ENCODE measurements at regions not wholly inside any gene's neighbourhood (a gene's known extent, or its start where the extent isn't known, plus 50 kb on each side); places are given as distances from the start of the nearest gene placed in this dataset.

DNA sequence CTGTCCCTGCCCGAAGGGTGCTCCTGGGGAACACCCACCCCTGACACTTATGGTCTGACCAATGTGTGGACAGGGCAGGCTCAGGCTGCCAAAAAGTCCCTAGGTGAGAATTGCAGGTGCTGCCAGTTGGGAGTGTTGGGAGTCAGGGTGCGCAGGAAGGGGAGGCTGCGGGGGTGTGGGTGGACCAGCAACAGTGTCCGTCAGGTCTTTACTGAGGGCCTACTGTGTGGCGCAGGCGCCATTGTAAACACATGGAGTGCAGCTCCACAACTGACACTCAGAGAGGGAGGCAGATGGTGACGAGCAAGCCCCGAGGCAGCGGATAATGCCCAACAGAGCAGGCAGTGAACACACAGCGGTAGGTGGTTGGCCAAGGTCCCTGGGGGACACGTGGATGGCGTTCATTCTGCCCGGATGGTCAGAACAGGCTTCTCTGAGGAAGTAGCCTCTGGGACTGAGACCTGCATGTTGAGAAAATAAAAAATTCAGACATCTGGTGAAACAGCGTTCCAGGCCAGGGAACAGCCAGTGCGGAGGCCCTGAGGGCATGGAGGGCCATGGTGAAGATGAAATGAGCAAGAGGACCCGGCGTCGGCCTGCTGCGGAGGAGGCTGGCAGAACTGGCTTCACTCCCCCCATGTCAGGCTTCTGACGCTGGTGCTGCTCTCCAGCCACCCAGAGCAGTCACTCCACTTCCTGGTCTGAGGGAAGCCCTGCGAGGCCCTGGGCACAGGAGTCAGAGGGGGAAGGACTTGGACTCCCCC is 136.2 kb upstream of the ZBTB40 start:
- no peak for DNase-seq (ENCODE audit: low spot score)

DNA sequence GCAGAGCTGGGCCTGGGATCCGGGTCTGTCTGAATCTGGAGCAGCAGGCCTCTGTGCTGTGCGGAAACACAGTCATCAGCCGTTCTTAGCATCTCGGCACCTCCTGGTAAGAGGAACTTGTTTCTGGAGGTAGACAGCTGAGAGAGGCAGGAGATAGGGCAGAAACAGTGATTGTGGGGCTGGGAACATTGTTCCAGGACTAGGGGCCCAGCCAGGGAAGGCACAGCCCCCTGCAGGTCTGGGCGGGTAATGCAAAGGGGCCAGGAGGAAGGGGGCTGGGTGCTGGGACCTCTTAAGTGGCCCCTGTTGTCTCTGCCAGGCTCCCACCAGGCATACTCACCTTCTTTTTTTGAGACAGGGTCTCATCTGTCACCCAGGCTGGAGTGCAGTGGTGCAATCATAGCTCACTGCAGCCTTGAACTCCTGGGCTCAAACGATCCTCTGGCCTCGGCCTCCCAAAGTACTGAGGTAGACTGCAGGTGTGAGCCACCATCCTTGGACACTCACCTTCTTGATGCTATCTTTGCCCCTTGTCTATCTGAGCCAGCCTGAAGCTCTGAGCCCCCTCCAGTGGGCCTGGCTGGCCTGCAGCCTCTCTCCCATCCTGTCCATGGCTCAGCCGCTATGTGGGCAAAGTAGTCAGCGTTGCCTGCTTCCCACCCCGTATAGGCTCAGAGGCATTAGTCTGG is 134.3 kb upstream of the ZBTB40 start:
- DNase-seq (ENCODE audit: low spot score) = no peak

DNA sequence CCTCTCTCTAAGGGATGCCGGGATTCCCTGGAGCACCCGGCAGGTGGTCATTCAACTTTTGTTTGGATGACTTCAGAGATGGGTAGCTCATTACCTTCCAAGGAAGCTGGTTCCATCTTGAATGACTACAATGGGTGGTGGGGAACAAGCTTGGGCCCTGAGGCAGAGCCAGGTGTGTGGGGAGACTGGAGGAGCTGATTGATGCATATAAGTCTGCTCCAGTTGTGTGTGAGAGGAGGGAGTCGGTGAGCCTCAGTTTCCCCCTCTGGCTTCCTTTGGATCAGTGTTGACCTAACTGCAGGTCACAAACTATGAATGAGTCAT is 133.8 kb upstream of the ZBTB40 start:
- DNase-seq (ENCODE audit: low spot score) = no peak

DNA sequence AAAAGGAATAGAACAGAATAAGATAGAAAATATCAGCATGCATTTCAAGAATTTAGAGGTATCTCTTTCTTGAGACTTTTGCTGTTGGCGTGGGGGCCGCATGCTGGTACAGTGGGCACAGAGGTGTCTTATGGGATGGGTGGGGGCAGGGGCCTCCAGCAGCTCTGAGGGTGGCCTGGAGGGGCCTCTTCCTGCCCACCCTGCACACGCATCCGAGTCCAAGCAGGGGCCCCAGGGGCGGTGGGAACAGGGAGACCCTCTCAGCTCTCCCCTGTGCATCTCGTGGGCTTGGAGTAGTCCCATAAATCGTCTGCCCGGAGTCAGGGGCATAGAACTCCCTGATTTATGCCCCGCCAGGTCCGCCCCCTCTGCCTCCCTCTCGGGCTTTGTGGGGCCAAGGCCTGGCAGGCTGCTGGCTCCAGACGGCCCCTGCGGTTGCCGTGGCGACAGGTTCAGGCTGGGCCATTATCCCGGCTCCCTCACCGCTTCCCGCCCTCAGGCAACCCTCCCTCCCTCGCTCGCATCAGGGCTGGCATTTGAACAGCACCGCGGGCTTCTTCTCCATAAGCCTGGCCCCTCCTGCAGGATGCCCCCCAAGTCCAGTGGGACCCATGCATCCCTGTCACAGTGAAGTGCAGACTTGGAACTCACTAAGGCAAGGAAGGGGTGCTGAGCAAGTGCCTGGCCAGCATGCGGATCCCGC is 133.2 kb upstream of the ZBTB40 start:
- no peak for DNase-seq (ENCODE audit: low spot score)

DNA sequence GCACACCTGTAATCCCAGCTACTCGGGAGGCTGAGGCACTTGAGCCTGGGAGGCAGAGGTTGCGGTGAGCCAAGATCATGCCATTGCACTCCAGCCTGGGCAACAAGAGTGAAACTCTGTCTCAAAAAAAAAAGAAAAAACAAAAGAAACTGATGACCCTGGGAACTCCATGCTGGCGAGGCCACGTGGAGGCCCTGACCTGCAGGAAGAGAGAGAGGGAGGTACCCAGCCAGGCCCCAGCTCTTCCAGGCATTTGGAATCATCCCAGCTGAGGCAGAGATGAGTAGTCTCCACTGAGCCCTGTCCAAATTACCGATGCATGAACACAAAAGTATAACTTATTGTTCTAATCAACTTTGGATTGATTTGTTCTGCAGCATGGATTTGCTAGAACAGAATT is 132.0 kb upstream of the ZBTB40 start:
- no peak for DNase-seq (ENCODE audit: low spot score)

DNA sequence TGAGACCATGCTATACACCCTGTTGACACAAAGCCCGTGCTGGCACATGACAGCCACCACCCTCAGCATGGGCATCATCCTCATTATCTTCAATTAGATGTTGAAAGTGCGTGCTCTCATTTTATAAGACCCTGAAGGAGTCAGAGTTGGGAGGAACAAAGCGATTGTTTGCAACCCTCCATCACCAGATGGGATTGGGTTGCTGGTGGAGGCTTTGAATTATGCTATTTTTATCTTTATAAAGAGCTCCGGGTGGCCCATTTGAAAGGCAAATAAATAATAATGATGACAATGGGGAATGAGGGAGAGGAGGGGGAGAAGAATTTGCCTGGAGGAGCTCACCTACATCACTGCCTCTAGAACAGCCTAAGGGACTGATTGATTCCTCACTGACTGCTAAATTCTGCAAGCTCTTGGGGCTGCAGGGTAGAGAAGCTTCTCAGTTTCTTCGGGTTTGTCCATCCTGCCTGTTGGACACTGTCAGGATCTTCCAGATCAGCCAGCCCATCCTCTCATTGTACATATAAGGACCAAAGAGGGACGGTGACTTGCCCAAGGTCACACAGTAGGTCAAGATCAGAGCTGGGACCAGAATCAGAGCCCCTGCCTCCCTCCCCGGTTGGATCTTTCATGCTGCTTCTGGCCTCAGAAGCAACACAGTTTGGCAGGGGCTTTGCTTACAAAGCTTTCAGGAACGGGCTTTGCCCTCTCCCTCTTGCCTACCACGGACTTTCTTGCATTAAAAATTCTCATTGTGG is 130.9 kb upstream of the ZBTB40 start:
- DNase-seq (ENCODE audit: low spot score) = no peak

DNA sequence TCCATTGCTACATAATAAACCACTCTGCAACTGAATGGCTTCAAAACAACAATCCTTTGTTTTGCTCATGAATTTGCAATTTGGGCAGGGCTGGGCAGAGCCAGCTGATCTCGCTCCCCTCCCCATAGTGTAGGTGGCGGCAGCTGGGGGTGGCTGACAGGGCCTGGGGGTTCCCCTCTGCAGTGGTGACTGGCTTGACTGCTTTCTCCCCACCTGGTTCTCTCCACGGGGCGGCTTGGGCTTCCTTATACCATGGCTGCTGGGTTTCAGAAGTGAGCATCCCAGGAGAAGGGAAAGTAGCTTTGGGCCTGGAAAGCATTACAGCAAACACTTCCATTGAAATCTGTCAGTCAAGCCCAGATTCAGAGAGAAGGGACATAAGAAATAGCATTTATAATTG is 129.7 kb upstream of the ZBTB40 start:
- DNase-seq (ENCODE audit: low spot score) = no peak

DNA sequence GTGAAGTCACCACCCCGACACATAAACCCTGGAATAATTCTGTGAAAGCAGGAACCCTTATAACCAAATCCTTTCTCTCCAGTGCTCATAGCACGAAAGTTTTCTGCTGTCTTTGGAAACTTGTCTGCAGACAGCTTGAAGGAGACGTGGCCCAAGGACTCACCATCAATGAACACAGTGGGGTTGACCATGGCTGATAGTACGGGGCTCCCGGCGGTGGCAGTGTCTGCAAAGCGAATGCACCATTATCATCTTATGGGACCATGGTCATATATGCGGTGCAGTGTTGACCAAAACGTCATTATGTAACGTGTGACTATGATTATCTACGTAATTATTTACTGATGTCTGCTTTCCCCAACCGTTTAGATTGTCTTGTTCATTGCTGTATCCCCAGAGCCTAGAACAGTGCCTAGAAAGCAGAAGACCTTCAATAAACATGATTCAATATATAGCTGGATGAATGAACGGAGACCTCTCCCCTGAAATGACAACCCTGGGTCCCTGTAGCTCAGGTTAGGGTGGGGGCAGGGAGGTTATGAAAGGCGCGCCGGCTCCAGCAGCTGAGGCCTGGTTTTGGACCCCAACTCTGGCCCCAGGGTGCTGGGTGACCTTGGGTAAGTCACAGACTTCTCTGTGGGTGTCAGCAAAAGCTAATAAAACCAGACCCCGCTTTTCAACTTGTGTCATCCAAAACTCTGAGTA is 128.4 kb upstream of the ZBTB40 start:
- DNase-seq (ENCODE audit: low spot score) = no peak

DNA sequence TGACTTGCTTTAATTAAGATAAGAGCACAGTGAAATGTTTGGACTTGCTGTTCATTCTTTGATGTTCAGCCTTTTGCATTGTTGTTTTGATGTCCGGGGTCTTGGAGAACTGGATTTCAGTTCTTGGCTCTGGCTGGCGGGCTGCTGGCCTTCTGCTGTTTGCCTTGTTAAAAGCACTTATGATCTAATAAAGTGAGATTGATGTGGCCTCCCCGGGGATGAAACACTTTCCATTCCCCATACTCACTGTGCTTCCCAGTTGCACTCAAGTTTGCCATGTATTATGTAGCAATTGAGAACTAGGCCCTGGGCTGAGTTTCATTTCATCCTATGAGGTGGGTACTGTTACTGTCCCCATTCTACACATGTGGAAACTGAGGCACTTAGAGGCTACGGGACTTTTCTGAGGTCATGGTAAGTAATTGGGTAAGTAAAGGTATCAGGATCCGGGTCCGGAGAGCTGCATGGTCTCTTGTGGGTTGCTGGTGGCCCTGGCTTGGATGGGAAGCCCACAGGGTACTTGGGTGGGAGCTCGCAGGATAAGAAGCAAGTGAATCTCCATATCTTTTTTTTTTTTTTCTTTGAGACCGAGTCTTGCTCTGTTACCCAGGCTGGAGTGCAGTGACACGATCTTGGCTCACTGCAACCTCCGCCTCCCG is 127.7 kb upstream of the ZBTB40 start:
- no peak for DNase-seq (ENCODE audit: low spot score)

DNA sequence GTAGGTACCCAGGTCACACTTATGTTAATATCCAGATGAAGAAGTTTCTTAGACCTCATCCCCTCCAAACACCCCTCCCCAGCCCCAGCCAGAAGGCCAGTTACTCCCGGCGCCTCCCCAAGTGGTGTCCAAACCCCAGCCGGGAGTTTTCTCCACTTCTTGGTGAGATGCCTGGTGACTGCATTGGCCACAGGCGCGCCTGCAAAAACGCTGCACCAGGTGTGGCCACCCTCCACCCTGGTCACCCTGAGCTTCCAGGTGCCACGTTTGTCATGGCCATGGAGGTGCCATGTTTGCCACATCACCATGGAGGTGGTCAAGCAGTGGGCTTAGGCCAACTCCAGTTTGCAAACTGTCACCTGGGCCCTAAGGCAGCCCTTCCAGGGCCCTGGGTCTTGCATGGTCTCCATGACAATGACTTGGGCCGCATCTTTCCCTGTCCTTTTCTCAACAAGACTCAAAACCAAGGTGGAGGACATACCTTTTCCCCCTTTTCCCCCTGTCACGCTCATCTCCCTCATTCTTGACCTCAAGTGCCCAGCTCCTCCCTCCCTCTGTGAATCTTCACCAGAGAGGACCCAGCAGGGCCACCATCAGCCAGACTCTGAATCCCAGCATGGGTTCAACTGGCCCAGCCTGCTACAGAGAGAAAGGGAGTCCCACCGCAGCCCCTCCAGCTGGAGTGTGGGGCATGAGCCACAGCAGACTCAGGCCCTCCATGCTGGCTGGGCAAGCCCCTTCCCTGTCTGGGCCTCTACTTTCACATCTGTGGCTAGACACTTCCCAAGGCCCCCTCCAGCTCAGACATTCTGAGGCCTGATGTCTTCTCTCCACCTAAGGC is 125.9 kb upstream of the ZBTB40 start:
- DNase-seq (ENCODE audit: low spot score) = no peak

DNA sequence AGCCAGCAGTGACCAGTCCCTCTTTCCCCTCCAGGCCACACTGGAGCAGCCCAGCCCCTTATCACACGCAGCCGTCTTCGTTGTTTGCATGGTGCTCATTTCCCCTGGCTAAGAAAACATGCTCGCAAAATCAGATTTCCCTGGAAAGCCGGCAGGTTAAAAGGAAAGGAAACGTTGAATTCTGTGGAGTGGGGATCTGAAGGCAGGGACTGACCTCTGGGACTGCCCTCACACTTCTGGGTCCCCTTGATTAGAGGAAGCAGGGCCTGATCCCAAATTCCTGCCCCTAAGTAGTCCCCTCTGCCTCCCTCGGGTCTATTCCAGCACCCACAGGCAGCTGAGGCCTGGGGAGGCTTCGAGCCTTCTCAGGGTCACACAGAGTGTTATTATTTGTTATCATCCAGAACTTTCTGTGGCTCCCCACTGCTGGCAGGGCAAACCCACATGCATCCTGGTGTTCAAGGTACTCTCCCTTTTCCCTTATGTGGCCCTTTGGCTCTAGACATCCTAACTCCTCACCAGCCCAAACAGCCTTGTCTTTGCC is 125.2 kb upstream of the ZBTB40 start:
- DNase-seq (ENCODE audit: low spot score) = no peak

DNA sequence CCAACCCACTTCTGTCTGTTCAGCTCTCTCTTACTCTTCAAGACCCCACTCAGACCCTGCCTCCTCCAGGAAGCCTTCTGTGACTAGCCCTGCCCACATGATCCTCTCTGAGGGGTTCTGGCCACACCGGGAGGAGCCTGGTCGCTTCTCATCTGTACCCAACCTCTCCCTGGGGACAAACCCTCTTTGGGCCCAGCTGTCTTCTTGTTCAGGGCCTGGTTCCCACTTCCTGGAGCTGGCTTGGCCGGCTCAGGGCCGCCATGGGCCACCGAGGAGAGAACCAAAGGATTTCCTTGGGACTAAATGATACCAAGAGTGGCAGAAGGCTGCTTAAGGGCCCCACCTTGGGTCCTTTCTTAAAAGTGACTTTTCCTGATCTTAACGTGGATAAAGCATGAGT is 124.7 kb upstream of the ZBTB40 start:
- DNase-seq (ENCODE audit: low spot score) = no peak

DNA sequence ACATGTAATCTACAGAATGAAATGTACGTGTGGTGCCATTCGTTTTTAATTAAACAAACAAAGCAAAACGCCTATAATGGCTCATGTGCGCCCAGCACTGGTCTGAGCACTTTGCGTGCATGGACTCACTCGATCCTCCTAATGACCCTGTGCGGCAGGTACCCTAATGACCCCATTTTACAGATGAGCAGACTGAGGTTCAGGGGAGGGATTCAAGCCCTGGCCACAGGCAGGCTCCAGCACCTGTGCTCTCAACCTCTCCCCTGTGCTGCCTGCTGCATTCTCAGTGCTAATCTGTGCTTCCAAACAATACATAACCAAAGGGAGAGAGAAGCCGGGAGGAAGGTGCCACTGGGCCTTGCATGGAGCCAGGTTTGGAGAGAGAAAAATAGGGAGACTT is 124.2 kb upstream of the ZBTB40 start:
- no peak for DNase-seq (ENCODE audit: low spot score)

DNA sequence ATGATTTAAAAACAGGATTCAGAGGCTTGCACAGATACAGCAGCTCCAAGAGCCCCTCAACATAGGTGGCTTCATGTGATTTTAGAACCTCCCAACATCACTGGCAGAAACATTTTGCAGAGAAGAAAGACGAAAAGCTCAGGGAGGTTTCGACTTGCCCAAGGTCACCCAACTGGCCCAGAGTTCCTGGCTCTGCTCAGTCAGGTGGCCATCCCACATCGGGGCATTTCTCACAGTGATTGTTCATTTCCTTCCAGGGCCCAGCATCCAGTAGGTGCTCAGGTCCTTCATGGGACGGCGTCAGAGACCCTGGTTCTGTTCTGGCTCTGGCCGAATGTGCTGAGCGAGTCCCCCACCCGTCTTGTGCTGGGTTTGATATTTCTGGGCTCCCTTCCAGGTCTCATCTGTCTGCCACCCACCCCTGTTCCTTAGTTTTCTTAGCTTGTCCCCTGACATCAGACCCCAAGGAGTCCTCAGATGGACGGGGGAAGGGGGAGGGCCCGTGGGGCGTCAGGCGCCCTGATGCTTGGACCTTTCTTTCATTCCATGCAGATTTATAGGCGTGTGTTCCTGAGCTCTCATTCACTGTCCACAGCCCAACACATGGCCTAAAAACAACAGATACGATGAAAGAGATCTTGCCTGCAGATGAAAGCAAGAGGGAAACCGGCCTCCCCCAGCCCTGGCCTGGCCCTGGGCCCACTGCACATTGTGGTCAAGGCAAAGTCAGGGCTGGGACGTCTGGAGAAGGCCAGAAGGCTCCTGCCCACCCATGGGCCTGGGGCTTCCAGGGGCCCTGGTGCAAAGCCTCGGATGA is 123.1 kb upstream of the ZBTB40 start:
- no peak for DNase-seq (ENCODE audit: low spot score)

DNA sequence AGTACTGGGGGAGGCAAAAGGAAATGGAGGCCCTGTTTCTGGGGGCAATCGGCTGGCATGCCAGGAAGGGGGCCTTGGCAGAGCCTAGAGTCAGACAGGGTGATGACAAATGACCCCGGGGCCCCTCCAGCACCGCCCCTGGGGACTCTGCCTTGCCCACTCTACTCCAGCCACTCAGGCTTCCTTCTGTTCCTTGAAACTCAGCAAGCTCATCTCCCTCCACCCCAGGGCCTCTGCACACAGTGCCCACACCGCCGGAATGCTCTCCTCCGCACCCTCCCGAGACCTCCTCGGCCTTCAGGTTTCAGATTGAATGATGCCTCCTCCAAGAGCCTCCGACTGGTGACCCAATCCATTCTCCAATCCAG is 122.5 kb upstream of the ZBTB40 start:
- no peak for DNase-seq (ENCODE audit: low spot score)

DNA sequence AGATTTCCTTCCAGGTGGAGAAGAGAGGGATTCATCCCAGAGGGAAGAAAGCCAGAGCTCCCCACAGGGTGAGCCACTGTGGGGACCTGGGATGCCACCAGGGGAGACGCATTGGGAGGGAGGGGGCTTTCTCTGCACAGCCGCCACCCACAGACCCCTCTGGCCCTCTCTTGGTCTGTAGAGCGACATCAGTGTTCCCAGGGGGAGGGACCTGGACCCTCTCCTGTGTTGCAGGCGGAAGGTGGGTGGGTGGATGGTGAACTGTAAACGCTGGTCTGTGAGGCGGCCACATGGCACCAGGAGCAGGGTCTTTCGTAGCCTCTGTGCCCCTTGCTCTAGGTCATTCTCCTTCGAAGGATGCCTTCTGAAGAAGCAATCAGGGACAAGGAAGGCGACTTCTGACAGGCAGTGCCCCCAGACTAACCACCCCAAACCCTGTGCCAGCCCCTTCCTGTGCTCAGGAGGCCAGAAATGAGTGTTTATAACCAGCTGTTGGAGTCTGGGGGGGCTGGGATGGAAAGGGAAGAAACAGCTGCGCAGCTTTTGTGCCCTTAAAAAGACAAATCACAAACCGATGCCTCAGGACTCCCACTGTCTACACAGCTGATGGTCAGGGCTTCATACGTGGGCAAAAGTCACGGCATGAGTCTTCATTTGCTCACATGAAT is 121.4 kb upstream of the ZBTB40 start:
- no peak for DNase-seq (ENCODE audit: low spot score)

DNA sequence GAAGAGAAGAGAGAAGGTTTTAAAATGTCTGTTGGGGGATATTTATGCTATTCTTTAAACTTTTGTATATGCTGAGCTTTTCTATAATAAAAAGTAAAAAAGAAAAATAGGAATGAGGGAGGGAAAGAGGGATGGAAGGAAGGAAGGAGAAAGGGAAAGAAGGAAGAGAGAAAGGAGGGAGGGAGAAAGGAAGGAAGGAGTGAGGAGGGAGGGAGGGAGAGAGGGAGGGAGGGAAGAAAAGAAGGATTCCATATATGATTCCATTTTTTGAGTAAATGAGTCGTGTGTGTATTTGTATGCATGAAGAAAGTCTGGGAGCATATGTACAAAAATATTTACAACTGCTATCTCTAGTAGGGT is 120.9 kb upstream of the ZBTB40 start:
- no peak for DNase-seq (ENCODE audit: low spot score)

DNA sequence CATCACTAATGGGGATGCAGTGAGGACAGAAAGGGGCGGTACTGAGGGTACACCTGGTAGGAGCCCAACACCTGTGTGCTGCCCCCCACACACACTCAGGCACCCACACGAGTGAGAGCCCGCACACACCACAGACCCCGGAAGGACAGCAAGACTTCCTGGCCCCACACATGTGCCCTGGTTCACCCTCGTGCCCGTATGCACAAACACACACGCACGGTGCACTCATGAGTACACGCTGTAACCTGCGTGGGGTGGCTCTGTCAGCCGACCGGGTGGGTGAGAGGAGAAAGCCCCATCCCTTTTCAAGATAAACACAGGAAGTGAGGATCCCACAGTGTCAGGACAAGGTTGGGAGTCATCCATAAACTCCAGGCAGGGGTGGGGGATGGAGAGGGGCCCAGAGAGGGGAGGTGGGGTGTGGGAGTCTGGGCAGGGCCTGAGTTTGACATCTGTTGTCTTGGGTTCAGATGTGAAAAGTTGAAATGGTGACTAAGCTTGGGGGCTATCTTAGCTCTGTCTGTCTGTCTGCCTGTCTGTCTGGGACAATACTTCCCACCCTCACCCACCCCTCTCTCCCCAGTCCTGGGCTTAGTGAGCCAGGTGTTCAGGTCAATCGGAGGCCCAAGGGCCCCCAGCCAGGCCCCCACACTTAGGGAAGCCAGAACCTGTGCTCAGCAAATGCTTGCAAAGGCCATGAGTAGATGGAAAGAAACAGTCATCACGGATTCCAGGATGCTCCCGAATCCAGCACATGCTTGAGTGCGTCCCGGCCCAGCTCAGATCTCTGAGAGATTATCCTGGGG is 119.8 kb upstream of the ZBTB40 start:
- no peak for DNase-seq (ENCODE audit: low spot score)

Measured in CD4-positive, alpha-beta T cell treated with Interleukin-6 at 100 ng/mL for 8 hours (primary cell).